ENCODE measurements at regions not wholly inside any gene's neighbourhood (a gene's known extent, or its start where the extent isn't known, plus 50 kb on each side); places are given as distances from the start of the nearest gene placed in this dataset.

DNA sequence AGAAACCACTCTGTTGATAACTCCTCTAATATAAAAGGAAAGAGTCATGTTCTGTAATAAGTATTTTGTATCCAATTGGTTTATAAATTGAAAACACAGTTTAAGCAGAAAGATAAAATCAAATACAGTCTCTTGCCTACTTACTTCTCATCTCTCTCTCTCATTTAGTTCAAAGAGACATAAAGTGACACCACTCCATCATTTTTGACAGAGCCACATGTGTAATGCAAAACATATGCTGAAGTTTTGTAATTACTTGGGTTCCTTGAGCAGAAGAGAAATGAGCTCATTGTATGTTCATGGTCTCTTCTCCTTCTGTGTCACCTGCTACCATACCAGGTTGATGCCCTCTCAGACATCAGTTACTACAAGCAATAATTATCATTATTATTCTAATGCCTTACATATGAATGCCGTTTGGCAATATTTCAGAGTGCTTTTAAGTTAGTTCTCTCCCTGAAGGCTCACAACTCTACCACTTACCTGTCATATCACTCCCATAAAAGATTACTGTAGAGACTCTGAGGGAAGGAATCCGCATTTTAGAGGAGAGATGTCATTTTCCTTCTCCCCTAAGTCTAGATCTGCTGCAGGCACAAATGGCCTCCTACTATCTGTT is 59.9 kb upstream of the SKAP2 start:
- WGBS, 5 donors, result 51 to 94% (median 68%) methylated on average over 2 of the region's 2 CpGs
- Histone ChIP-seq H3K27ac (no peak overlapping the region), H3K4me1 (no peaks in the 10 kb centered on the region), H3K9me3 (no peaks in the 10 kb centered on the region), H3K36me3 (no peaks in the 10 kb centered on the region), H3K4me3 (no peak overlapping the region), H3K27me3 (no peaks in the 10 kb centered on the region)
- no peak for TF ChIP-seq POLR2A (IDR thresholded peaks at IDR 0.05)
- no peak for TF ChIP-seq EP300 (IDR thresholded peaks at IDR 0.05)
- no peak for TF ChIP-seq CTCF (IDR thresholded peaks at IDR 0.05)
- no peak for TF ChIP-seq POLR2AphosphoS5 (IDR thresholded peaks at IDR 0.05)
- intact Hi-C loops (cut with DNase I; ENCODE audit: low total_unique reads), result no loop called here
- no peak for DNase-seq

DNA sequence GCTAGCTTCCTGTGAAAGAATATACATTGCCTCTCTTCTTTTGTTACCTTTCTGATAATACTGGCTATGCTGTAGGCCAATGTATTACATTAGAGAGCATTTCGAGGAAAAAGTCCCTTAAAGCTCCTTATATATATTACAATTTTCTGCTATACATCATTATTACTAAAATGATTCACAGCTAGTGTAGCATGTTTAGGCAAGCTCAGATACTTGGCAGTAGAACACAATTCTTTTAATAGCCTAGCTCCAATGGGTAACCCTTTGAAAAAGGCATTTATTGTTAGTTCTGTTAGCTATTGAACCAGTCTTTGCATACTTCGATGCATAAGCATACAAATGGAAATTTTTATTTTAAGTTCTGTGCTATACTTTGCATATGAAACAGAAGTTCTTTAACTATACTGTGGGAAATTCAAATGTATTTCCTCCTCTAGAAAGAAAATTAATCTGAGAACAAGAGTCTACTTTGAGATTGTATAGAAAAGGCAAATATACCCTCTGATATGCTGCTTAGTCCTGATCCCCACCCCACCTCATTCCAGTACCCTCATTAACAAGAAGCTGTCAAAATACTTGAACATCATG is 55.6 kb upstream of the SKAP2 start:
- no peak for DNase-seq
- Histone ChIP-seq H3K4me1 (no peaks in the 10 kb centered on the region), H3K36me3 (no peaks in the 10 kb centered on the region), H3K27me3 (no peaks in the 10 kb centered on the region), H3K4me3 (no peak overlapping the region), H3K9me3 (no peaks in the 10 kb centered on the region), H3K27ac (no peak overlapping the region)
- 43 to 52% (median 45%) methylated on average over 2 of the region's 2 CpGs for WGBS, 5 donors
- TF ChIP-seq CTCF (IDR thresholded peaks at IDR 0.05) (no peak), EP300 (IDR thresholded peaks at IDR 0.05) (no peak), POLR2A (IDR thresholded peaks at IDR 0.05) (no peak), POLR2AphosphoS5 (IDR thresholded peaks at IDR 0.05) (no peak)
- intact Hi-C loops (cut with DNase I; ENCODE audit: low total_unique reads), result no loop called here

- TF ChIP-seq POLR2A (IDR thresholded peaks at IDR 0.05), result no peak
- no peak for TF ChIP-seq CTCF (IDR thresholded peaks at IDR 0.05)
- TF ChIP-seq EP300 (IDR thresholded peaks at IDR 0.05), result no peak
- no peak for TF ChIP-seq POLR2AphosphoS5 (IDR thresholded peaks at IDR 0.05)
- DNase-seq, result no peak
- no peak overlapping the region for H3K27ac ChIP-seq
- intact Hi-C loops (cut with DNase I; ENCODE audit: low total_unique reads), result no loop called here
- no peaks in the 10 kb centered on the region for H3K4me1 ChIP-seq
- H3K4me3 ChIP-seq, result no peak overlapping the region
- H3K36me3 ChIP-seq, result no peaks in the 10 kb centered on the region
- H3K9me3 ChIP-seq, result no peaks in the 10 kb centered on the region
- no peaks in the 10 kb centered on the region for H3K27me3 ChIP-seq
Observed at GRCh38 chr7:26918241-26918640, 53.9 kb upstream of the SKAP2 start.

DNA sequence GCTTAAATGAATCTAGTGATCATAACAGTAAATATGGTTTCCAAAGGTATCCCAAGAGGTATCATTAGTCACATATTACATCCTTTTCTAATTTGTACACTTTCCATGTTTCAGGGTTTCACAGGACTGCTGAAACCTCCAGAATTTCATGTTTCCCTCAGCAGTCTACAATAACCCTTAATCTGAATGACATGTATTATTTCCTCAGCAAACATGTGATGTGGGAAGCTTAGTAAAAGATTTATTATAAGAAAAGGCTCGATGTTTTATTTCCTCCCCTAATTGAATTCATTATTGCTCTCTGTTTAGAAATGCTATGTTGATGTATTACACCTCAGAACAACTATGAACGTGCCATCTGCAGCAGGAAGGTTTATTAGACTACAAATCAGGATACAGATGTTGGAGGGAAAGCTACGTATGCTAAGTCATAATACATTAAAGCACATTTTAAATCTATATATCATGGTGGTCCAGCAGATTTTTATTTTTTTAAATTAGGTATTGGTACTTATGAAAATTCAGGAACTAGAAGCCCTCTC is 52.5 kb upstream of the SKAP2 start:
- 62 to 71% (median 68%) methylated on average over 3 of the region's 3 CpGs for WGBS, 5 donors
- Histone ChIP-seq H3K27ac (no peak overlapping the region), H3K4me1 (no peaks in the 10 kb centered on the region), H3K9me3 (no peaks in the 10 kb centered on the region), H3K4me3 (no peak overlapping the region), H3K36me3 (no peaks in the 10 kb centered on the region), H3K27me3 (no peaks in the 10 kb centered on the region)
- TF ChIP-seq EP300 (IDR thresholded peaks at IDR 0.05), result no peak
- no peak for TF ChIP-seq CTCF (IDR thresholded peaks at IDR 0.05)
- no peak for TF ChIP-seq POLR2A (IDR thresholded peaks at IDR 0.05)
- intact Hi-C loops (cut with DNase I; ENCODE audit: low total_unique reads), result no loop called here
- DNase-seq, result no peak
